ENCODE measurements at regions not wholly inside any gene's neighbourhood (a gene's known extent, or its start where the extent isn't known, plus 50 kb on each side); places are given as distances from the start of the nearest gene placed in this dataset.

- TF ChIP-seq POLR2A (IDR thresholded peaks at IDR 0.05; ENCODE audit: low read length) (no peak), GATA1 (IDR thresholded peaks at IDR 0.05; ENCODE audit: low read depth, low read length) (no peak)
Observed at GRCh38 chr6:10320291-10320690, 94.6 kb downstream of the TFAP2A start.
